Naive thymus-derived CD4-positive, alpha-beta T cell (primary cell): ENCODE measurements at regions not wholly inside any gene's neighbourhood (a gene's known extent, or its start where the extent isn't known, plus 50 kb on each side); places are given as distances from the start of the nearest gene placed in this dataset.
A peak's percentile ranks its signal among the peaks of the same experiment; 100 is the strongest.

Experiments
- ATAC-seq: fragments of 150-1000 bp; cut with Tn5 transposase; 2 replicates; pipeline ENCODE4 v1.10.0; 2021; ENCODE audit warnings: mild to moderate bottlenecking, moderate library complexity
- CTCF ChIA-PET: fragments of 350-600 bp; sonication (Branson Sonifier 250); formaldehyde crosslinking; loops from one replicate; lab custom pipeline; 2021; ENCODE audit warnings: antibody characterized with exemption; lab: Charles Lee
- POLR2A ChIA-PET: fragments of 350-600 bp; sonication (Branson Sonifier 250); formaldehyde crosslinking; loops from one replicate; lab custom pipeline; 2021; ENCODE audit warnings: antibody characterized with exemption, inconsistent platforms; lab: Charles Lee
- DNase-seq, 9 donors: peaks; one replicate each; pipeline versions ENCODE4 v3.0.0 to v3.0.0-alpha.2; 2020 to 2022; ENCODE audit warnings: mixed read lengths in 1 of 9
- H3K27ac ChIP-seq: one replicate; pipeline ENCODE4 v1.7.0; 2013; ENCODE audit warnings: mild to moderate bottlenecking, low read depth, low read length, moderate library complexity
- H3K27me3 ChIP-seq, 2 donors: one replicate each; pipeline ENCODE4 v1.7.0; 2013; ENCODE audit warnings: low read length in 2 of 2, mild to moderate bottlenecking in 2 of 2, moderate library complexity in 2 of 2; ENCODE audit not compliant: control insufficient read depth in 2 of 2, insufficient read depth in 2 of 2
- H3K36me3 ChIP-seq, 3 experiments: 1 replicate in 2 of 3; 2 replicates in 1 of 3; pipeline ENCODE4 v1.7.0; 2013; ENCODE audit warnings: low read length in 3 of 3, mild to moderate bottlenecking in 3 of 3, moderate library complexity in 1 of 3; ENCODE audit not compliant: insufficient read depth in 3 of 3, control insufficient read depth in 2 of 3
- H3K4me1 ChIP-seq, 2 donors: one replicate each; pipeline ENCODE4 v1.7.0; 2013; ENCODE audit warnings: low read length in 2 of 2, mild to moderate bottlenecking in 2 of 2, moderate library complexity in 1 of 2; ENCODE audit not compliant: control insufficient read depth in 2 of 2, insufficient read depth in 2 of 2
- H3K4me3 ChIP-seq: 2 replicates; pipeline ENCODE4 v1.7.0; 2013; ENCODE audit warnings: mild to moderate bottlenecking, low read length
- H3K9me3 ChIP-seq, 3 experiments: 1 replicate in 2 of 3; 2 replicates in 1 of 3; pipeline ENCODE4 v1.7.0; 2013; ENCODE audit warnings: low read length in 3 of 3; ENCODE audit not compliant: control insufficient read depth in 2 of 3
- H3K27ac Mint-ChIP-seq, 9 donors: one replicate each; pipeline ENCODE4 v1.8.0; 2020 to 2022; ENCODE audit warnings: mixed read lengths in 9 of 9, mild to moderate bottlenecking in 8 of 9, moderate library complexity in 5 of 9, inconsistent platforms in 2 of 9
- H3K27me3 Mint-ChIP-seq, 5 donors: one replicate each; pipeline ENCODE4 v1.8.0; 2021 to 2022; ENCODE audit warnings: mixed read lengths in 5 of 5, mild to moderate bottlenecking in 1 of 5
- H3K36me3 Mint-ChIP-seq, 5 donors: one replicate each; pipeline ENCODE4 v1.8.0; 2020 to 2022; ENCODE audit warnings: mixed read lengths in 5 of 5, mild to moderate bottlenecking in 3 of 5, inconsistent platforms in 1 of 5
- H3K4me1 Mint-ChIP-seq, 7 donors: one replicate each; pipeline ENCODE4 v1.8.0; 2020 to 2022; ENCODE audit warnings: mixed read lengths in 7 of 7, mild to moderate bottlenecking in 3 of 7, inconsistent platforms in 1 of 7
- H3K4me3 Mint-ChIP-seq, 10 donors: one replicate each; pipeline ENCODE4 v1.8.0; 2020 to 2022; ENCODE audit warnings: mild to moderate bottlenecking in 10 of 10, mixed read lengths in 10 of 10, moderate library complexity in 6 of 10, inconsistent platforms in 2 of 10
- H3K9me3 Mint-ChIP-seq, 11 donors: one replicate each; pipeline ENCODE4 v1.8.0; 2020 to 2022; ENCODE audit warnings: mixed read lengths in 11 of 11, mild to moderate bottlenecking in 4 of 11, inconsistent platforms in 1 of 11, moderate library complexity in 1 of 11
- intact Hi-C, 2 donors: fragments of 100-400 bp; cut with micrococcal nuclease; formaldehyde crosslinking; loops; one replicate each; pipeline ENCODE4 v1.15.1; 2023

DNA sequence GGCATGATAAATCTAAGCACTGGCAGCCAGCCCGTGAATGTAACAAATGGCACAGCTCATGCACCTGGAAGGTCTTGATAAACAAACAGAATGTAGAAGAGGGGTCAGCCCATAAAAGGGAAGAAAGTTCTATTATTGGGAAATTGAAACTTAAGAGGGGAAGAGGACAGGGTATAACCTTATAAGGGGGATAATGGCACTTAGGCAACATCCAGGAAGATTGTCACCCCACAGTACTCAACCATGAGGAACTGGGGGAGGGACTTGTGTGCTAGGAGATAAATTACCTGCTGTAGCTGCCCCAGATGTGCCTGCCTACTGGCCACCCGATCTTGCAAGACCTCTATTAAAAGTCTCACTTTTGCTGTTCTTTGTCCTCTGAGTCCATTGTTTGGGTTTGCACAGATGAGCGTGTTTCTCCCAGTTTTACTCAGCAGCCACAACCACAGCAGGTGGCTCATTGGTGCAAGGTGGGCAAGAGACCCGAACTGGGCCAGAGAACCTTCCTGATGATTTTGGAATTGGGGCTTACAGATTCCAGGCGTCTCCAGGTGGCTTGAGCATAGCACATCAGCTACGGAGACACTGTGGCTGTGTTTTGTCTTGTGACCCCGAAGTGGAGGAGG is 79.0 kb upstream of the TAF1B start:
- no peak for ATAC-seq
- intact Hi-C loops: no loop called here
- Histone ChIP-seq H3K9me3 (no peaks in the 10 kb centered on the region), H3K27ac (no peak overlapping the region), H3K4me3 (no peak overlapping the region), H3K36me3 (no peaks in the 10 kb centered on the region), H3K4me1 (peaks cover 7 to 10% of the 10 kb centered on the region in 2 donors), H3K27me3 (no peaks in the 10 kb centered on the region)
- Mint-ChIP-seq H3K27me3 (peaks cover 0 to under 1% (median 0%) of the 10 kb centered on the region in 5 donors), H3K36me3 (no peaks in the 10 kb centered on the region), H3K4me3 (no peak overlapping the region), H3K4me1 (peaks cover 14 to 42% (median 18%) of the 10 kb centered on the region in 7 donors), H3K27ac (peak overlapping the region in 1 of 9 donors; percentile 60), H3K9me3 (no peaks in the 10 kb centered on the region)
- no peak for DNase-seq
- ChIA-PET CTCF (no interaction called here), POLR2A (no interaction called here)

DNA sequence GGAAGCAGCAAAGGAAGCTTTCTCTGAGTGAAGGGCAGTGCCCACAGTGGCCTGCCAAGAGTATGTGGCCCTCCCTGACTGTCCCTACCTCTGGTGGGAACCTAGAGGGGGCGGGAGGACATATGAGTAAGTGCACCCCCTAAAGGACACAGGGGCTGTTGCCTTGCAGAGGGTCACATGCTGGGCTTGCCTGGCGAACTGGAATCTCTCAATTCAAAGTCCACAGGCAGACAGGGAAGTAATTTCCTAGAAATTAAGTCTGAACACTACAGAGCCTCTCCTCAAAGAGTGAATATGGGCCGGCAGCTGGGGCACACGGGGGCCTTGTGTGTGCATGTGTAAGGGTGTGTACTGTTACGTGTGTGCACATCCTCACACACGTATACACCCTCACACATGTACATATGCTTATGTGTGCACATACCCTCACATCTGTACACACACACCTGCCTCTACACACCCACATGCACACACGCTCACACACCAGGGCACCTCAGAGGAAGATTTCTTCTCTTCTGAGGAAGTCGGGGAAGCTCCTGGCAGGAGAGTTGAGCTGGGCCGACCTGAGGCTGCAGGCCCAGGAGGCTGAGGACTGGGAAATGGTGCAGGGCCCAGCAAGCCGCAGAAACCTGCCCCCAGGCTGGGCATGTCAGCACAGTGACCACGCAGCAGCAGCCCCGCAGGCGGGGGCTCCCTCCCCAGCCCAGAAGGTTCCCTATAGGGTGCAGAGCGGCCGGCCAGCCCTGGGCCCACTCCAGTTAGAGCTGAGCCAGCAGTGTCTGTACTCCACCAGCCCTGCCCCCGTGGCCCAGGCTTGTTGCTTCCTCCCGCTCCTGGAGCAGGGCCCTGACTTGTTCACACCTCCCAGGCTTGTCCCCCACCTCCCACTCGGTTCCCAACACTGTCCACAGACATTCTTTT is 77.4 kb upstream of the TAF1B start:
- Mint-ChIP-seq H3K27me3 (no peaks in the 10 kb centered on the region), H3K36me3 (no peaks in the 10 kb centered on the region), H3K27ac (no peak overlapping the region), H3K4me1 (peaks cover 3 to 39% (median 10%) of the 10 kb centered on the region in 7 donors), H3K4me3 (no peak overlapping the region), H3K9me3 (no peaks in the 10 kb centered on the region)
- Histone ChIP-seq H3K27me3 (no peaks in the 10 kb centered on the region), H3K4me1 (peaks cover 1 to 8% of the 10 kb centered on the region in 2 donors), H3K36me3 (no peaks in the 10 kb centered on the region), H3K27ac (no peak overlapping the region), H3K4me3 (no peak overlapping the region), H3K9me3 (no peaks in the 10 kb centered on the region)
- ATAC-seq: no peak
- ChIA-PET CTCF (no interaction called here), POLR2A (interaction anchor here (0.6 kb wide), 1 partner anchor 389 kb away, joined by 3 read pairs; no protein-coding TSS in a partner anchor)
- no peak for DNase-seq
- intact Hi-C loops: no loop called here

DNA sequence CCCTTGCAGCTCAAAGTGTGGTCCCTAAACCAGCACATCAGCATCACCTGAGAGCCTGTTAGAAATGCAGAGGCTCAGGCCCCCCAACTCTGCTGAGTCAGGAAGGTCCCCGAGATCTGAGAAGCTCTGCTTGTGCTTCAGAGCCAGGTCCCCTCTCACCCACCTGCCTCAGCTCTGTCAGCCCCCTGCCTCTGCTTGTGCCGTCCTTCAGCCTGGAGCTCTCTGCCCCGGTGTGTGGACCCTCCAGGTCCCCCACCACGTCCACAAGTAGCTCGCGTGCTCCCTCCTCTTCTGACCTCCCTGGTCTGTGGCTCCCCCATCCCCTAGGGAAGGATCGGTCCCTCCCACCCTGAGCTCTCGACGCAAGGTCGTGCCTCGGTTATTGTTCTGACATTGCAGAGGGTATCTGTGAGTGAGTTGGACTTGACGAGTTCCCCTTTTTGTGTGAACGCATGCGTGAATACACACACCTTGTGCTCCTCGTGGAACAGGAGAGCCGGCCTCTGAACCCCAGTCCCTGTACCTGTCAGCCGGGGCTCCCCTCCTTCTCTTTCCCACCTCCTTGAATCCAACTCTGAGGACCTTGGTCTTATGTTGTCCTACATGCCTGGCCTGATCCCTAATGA is 75.5 kb upstream of the TAF1B start:
- Histone ChIP-seq H3K4me1 (peaks cover 0 to 8% of the 10 kb centered on the region in 2 donors), H3K4me3 (no peak overlapping the region), H3K9me3 (no peaks in the 10 kb centered on the region), H3K27ac (no peak overlapping the region), H3K36me3 (no peaks in the 10 kb centered on the region), H3K27me3 (no peaks in the 10 kb centered on the region)
- DNase-seq: no peak
- ChIA-PET POLR2A (no interaction called here), CTCF (interaction anchor here (0.7 kb wide), 1 partner anchor 1482 kb away, joined by 4 read pairs; no protein-coding TSS in a partner anchor)
- no peaks in the 10 kb centered on the region for H3K27me3 Mint-ChIP-seq
- peak overlapping the region in 1 of 9 donors; percentile 31 for H3K27ac Mint-ChIP-seq
- no peak overlapping the region for H3K4me3 Mint-ChIP-seq
- H3K36me3 Mint-ChIP-seq: no peaks in the 10 kb centered on the region
- ATAC-seq: no peak
- no peaks in the 10 kb centered on the region for H3K9me3 Mint-ChIP-seq
- intact Hi-C loops: no loop called here
- peaks cover 0 to 34% (median 6%) of the 10 kb centered on the region in 7 donors for H3K4me1 Mint-ChIP-seq

DNA sequence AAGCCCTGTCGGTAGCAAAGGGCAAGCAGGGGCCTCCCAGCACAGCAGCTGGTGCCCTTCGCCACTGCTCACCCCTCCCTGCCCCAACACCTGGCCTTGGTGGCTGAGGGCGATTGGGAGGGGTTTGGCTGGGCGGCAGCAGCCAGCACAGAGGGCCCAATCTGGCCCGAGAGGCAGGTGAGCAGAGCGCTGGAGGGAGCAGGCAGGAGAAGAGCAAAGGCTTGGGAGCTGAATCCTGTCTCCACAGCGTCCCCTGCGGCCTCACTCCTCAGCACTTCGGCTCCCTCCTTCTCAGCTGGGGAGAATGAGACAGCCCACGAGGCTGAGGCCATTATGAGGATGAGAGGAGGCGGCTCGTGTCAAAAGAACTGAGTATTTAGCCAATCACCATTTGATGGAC is 74.9 kb upstream of the TAF1B start:
- no peak overlapping the region for H3K27ac ChIP-seq
- no peak for DNase-seq
- no peaks in the 10 kb centered on the region for H3K27me3 ChIP-seq
- H3K9me3 ChIP-seq: no peaks in the 10 kb centered on the region
- ChIA-PET POLR2A (no interaction called here), CTCF (interaction anchor here (0.7 kb wide), 1 partner anchor 25 kb away, joined by 3 read pairs; no protein-coding TSS in a partner anchor)
- Mint-ChIP-seq H3K36me3 (no peaks in the 10 kb centered on the region), H3K4me1 (peaks cover 0 to 33% (median 6%) of the 10 kb centered on the region in 7 donors), H3K9me3 (no peaks in the 10 kb centered on the region), H3K4me3 (no peak overlapping the region), H3K27ac (peak overlapping the region in 1 of 9 donors; percentile 31), H3K27me3 (no peaks in the 10 kb centered on the region)
- intact Hi-C loops: no loop called here
- no peak for ATAC-seq
- no peak overlapping the region for H3K4me3 ChIP-seq
- H3K4me1 ChIP-seq: peaks cover 0 to 8% of the 10 kb centered on the region in 2 donors
- H3K36me3 ChIP-seq: no peaks in the 10 kb centered on the region

DNA sequence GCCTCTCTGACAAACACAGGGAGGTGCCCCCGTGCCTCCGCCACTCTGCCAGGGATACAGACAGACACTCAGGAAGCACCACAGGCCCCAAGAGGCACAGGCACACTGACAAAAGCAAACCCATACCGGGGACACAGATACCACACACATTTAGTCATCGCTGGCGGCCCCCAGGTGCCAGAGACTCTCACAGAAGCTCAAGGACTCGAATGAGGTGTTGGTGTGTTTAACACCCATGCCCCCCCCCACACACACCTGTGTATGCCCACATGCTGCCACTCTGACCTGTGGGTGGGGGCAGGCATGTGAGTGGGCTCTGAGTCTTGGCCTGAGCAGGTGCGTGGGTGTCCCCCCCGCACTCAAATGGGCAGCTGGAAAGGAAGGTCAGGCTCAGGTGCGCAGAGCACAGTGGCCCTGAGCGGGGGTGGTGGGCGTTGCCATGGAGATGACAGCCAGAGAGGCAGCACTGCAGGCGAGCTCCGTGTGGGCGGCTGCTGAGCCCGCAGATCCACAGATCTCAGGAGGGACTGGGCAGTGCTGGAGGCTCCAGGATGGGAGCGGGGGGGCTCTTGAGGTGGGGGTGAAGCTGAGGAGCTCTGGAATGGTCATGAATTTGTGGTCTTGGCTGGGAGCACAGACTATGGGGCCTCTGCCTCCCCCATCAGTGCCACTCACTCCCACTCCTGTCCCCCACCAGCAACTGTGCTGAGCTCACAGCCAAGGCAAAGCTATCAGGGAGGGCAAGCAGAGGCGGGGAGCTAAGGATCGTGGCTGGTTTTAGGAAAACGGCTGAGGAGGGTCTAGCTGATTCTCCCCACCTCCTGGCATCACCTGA is 73.9 kb upstream of the TAF1B start:
- H3K27ac Mint-ChIP-seq: no peak overlapping the region
- Histone ChIP-seq H3K4me1 (peaks cover 0 to 8% of the 10 kb centered on the region in 2 donors), H3K27ac (no peak overlapping the region), H3K9me3 (no peaks in the 10 kb centered on the region), H3K27me3 (no peaks in the 10 kb centered on the region), H3K36me3 (no peaks in the 10 kb centered on the region), H3K4me3 (no peak overlapping the region)
- DNase-seq (no peak), ATAC-seq (no peak)
- ChIA-PET POLR2A (no interaction called here), CTCF (interaction anchor here (0.7 to 1.8 kb wide), 3 partner anchors 8 to 26 kb away, joined by 3 to 4 read pairs (median 3); no protein-coding TSS in a partner anchor)
- H3K9me3 Mint-ChIP-seq: no peaks in the 10 kb centered on the region
- H3K36me3 Mint-ChIP-seq: no peaks in the 10 kb centered on the region
- peaks cover 0 to 3% (median 0%) of the 10 kb centered on the region in 5 donors for H3K27me3 Mint-ChIP-seq
- no peak overlapping the region for H3K4me3 Mint-ChIP-seq
- intact Hi-C loops: loop anchor here in 1 of 2 donors (1.0 kb wide), 2 partner anchors 13 to 30 kb away; no protein-coding TSS in a partner anchor
- H3K4me1 Mint-ChIP-seq: peaks cover 0 to 23% (median 6%) of the 10 kb centered on the region in 7 donors

DNA sequence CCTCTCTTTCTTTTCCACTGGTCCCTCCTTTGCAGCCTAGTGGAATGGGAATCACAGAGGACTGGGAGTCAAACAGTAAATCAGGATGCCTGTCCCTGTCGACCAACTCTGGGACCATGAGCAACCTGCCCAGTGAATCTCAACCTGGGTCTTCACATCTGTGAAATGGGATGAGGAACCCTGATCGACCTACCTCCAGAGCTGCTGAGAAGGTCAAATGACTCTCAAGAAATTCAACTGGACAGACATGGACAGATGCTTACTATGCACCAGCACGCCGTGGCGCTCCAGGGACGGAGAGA is 73.3 kb upstream of the TAF1B start:
- Histone ChIP-seq H3K36me3 (no peaks in the 10 kb centered on the region), H3K9me3 (no peaks in the 10 kb centered on the region), H3K4me1 (peaks cover 0 to 8% of the 10 kb centered on the region in 2 donors), H3K27ac (no peak overlapping the region), H3K27me3 (no peaks in the 10 kb centered on the region), H3K4me3 (no peak overlapping the region)
- no peaks in the 10 kb centered on the region for H3K9me3 Mint-ChIP-seq
- H3K27ac Mint-ChIP-seq: no peak overlapping the region
- no peak overlapping the region for H3K4me3 Mint-ChIP-seq
- POLR2A ChIA-PET: no interaction called here
- H3K4me1 Mint-ChIP-seq: peaks cover 0 to 18% (median 6%) of the 10 kb centered on the region in 7 donors
- no peak for ATAC-seq
- peaks cover 0 to 3% (median 0%) of the 10 kb centered on the region in 5 donors for H3K27me3 Mint-ChIP-seq
- intact Hi-C loops: loop anchor here in 1 of 2 donors (1.0 kb wide), 2 partner anchors 12 to 29 kb away; no protein-coding TSS in a partner anchor
- CTCF ChIA-PET: interaction anchor here (0.9 to 1.8 kb wide), 3 partner anchors 9 to 13 kb away, joined by 3 to 4 read pairs (median 3); no protein-coding TSS in a partner anchor
- H3K36me3 Mint-ChIP-seq: no peaks in the 10 kb centered on the region
- DNase-seq: no peak
